ENCODE measurements at regions not wholly inside any gene's neighbourhood (a gene's known extent, or its start where the extent isn't known, plus 50 kb on each side); places are given as distances from the start of the nearest gene placed in this dataset.

- no peak for DNase-seq (ENCODE audit: low read depth in 4 of 4, low spot score in 2 of 4)
Observed at GRCh38 chr10:52865213-52865612, 92.6 kb upstream of the MBL2 start.

- DNase-seq (ENCODE audit: low read depth in 4 of 4, low spot score in 2 of 4): no peak
Observed at GRCh38 chr10:52864201-52865106, 91.9 kb upstream of the MBL2 start.

GRCh38 chr10:52858722-52859121 lies 86.1 kb upstream of the MBL2 start:
- DNase-seq (ENCODE audit: low read depth in 4 of 4, low spot score in 2 of 4): no peak

GRCh38 chr10:52855546-52856325 lies 83.2 kb upstream of the MBL2 start:
- DNase-seq (ENCODE audit: low read depth in 4 of 4, low spot score in 2 of 4): no peak

GRCh38 chr10:52853704-52854103 lies 81.1 kb upstream of the MBL2 start:
- DNase-seq (ENCODE audit: low read depth in 4 of 4, low spot score in 2 of 4): no peak

- DNase-seq (ENCODE audit: low read depth in 4 of 4, low spot score in 2 of 4): no peak
Observed at GRCh38 chr10:52836816-52837215, 64.2 kb upstream of the MBL2 start.

All from left renal cortex interstitium (tissue), 4 donors.